ENCODE measurements at regions not wholly inside any gene's neighbourhood (a gene's known extent, or its start where the extent isn't known, plus 50 kb on each side); places are given as distances from the start of the nearest gene placed in this dataset.
"Not testable (repeated sequence)": the region's sequence is repeated elsewhere in the genome, so short reads cannot be mapped to it uniquely, and the experiment has no call there.

DNA sequence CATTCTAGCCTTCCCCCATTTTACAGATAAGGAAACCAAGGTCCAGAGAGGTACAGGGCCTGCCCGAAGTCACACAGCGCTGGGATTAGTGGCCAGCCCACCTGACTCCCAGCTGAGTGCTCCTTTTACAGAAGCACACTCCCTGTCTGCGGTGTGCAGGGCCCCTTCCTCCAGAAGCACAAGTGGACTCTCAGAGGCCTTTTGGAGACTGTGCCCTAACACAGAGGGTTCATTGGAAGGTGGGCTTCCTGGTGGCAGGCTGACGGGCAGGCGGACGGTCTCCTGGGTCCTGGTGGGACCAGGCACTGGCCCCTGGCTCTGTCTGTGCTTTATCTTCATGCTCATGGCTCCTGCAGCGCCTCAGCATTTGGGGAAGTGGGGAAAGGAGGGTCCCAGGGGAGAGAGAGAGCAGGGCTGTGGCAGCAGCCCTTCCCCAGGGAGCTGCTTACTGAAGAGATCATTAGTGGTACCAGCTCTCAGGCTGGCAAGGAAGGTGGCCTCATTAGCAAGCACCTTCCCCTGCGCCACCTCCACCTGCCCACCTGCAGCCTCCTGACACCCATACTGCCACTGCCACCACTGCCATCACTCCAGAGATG is 83.1 kb upstream of the GOLGA6L4 start:
- DNase-seq (ENCODE audit: low spot score) = not testable (repeated sequence)

DNA sequence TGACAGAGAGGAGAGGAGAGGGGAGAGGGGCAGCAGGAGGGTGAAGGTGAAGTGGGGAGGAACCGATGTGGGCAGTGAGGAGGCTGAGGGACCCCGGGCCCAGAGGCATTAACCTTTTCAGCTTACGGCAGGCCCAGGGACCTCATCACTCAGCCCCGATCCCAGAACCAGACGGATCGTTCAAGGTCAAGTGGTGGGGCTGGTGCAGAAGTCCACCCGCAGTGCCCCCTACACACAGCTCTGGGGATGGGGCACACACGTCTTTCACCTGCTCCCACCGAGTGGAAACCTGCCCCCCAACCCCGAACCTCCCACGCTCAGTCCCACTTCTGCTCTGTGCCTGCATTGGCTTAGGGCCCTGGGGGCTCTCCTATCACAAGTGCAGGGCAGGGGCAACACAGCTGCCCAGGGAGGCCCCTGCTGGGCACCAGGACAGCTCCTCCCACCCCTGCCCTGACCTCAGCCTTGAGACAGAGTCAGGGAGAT is 81.9 kb upstream of the GOLGA6L4 start:
- DNase-seq (ENCODE audit: low spot score) = not testable (repeated sequence)

DNA sequence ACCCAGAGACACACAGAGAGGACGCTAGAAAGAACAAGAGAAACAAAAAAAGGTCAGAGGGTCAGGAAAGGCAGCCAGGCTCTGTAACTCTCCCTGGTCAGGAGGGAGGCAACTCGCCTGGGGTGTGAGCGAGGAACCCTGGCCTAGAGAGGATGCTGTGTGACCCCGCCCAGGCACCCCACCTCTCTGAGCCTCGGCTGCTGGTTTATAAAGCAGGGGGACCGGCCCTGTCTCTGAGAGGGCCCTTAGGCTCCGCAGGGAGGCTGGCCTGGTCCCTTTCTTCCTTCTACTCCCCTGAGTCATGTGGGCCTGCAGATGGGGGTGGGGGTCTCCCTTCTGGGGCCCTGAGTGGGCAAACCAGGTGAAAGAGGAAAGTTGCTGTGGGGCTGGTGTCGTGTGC is 81.3 kb upstream of the GOLGA6L4 start:
- DNase-seq (ENCODE audit: low spot score) = not testable (repeated sequence)

DNA sequence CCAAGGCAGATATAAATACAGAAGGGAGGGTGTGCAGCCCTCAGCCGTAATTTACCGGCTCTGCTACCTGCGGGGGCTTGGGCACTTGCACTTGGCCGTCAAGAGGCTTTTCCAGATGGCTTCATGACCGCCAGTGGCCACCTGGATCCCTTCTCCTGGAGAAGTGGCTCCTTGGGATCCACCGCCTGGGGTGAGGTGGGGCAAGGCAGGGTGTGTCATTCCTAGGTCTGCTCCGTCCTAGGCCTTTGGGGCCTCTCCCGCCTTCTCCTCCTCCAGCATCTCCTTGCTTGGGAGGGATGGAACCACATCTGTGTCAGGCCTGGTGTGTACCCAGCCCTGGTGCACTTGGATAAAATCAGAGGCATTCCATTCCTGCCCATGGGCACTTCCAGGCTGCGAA is 80.8 kb upstream of the GOLGA6L4 start:
- DNase-seq (ENCODE audit: low spot score) = not testable (repeated sequence)

DNA sequence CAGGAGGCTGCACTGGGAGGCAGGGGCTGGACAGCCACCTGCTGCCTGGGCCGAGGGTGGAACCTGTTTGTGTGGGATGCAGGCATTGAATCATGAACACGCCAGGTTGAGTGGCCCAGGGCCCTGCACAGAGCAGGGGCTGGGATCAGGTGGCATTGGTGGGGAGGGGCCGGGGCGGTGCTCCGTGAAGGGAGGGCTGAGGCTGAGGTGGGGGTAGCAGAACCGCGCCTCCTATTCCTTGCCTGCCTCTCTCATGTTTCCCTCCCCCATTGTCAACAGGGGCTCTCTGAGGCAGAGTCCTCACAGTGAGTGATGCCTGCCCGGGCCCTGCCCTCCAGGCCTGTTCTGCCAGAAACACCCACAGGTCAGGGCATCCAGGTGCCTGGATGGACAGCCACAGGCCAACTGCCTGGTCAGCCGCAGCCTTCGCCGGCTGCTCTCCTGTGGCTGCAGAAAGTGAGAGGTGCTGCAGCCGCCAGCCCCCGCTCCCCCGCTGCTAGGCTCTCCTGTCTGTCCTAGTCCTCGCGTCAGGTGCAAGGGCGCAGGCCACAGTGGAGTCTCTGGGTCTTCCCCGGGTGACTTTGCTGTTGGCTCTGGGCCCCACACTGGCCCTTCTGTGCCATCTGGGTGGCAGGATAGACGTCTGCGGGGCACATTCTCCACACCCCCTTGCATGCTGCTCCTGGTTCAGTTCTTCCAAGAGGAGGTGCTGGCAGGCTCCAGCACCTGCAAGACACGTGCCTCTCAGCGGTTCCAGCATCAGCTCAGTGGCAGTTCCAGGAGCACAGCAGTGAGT is 79.6 kb upstream of the GOLGA6L4 start:
- DNase-seq (ENCODE audit: low spot score) = not testable (repeated sequence)

DNA sequence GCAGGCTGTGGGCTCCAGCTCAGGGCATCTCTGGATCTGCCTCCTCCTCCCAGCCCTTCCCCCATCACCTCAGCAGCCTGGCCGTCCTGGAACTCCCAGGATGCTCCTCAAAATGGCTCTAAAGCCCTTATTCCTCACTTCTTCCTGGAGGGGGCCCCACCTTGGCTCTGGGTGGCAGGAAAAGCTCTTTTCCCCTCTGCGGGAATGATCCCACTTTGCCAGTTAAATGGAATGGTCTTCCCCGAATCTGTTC is 79.1 kb upstream of the GOLGA6L4 start:
- DNase-seq (ENCODE audit: low spot score) = not testable (repeated sequence)

DNA sequence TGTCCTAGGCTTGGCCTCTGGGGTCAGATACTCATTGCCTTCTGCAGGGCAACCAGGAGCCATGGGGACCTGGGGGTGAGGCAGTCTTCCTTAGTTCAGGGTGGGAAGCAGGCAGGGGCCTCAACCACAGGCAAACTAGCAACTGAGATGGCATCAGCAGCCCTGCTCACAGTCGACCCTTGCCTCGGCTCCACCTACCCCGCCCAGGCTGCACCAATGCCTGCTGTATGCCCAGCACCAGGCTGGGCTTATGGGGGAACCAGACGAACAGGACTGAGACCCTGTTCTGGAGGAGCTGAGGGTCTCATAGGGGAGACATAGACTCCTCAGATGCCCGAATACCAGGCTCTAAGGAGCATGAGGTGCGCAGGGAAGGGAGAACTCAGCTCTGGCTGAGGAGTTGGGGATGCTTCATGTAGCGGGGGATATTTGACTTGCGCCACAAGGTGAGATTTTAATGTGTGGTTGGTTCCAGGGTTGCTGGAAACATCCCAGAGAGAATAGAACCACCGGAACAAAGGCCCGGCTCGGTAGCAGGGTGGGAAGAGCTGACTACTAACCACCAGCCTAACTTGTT is 78.4 kb upstream of the GOLGA6L4 start:
- DNase-seq (ENCODE audit: low spot score) = not testable (repeated sequence)

DNA sequence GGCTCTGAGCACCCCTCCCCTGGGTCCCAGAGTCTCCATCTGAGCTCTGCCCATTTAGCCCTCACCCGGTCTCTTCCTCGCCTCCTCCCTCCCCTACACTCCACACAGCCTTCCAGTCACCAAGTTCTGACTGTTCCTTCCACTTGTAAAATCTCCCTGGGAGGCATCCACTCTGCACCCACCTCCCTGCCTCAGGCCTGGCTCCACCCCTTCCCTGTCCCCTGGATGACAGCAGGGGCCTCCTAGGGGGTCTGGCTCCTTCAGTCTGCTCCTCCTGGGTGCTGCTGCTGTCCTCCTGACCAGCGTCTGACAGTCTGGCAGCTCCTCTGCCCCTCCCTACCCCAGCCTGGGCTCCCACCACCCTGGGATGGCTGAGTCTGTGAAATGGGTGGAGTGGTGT is 77.7 kb upstream of the GOLGA6L4 start:
- DNase-seq (ENCODE audit: low spot score) = not testable (repeated sequence)

DNA sequence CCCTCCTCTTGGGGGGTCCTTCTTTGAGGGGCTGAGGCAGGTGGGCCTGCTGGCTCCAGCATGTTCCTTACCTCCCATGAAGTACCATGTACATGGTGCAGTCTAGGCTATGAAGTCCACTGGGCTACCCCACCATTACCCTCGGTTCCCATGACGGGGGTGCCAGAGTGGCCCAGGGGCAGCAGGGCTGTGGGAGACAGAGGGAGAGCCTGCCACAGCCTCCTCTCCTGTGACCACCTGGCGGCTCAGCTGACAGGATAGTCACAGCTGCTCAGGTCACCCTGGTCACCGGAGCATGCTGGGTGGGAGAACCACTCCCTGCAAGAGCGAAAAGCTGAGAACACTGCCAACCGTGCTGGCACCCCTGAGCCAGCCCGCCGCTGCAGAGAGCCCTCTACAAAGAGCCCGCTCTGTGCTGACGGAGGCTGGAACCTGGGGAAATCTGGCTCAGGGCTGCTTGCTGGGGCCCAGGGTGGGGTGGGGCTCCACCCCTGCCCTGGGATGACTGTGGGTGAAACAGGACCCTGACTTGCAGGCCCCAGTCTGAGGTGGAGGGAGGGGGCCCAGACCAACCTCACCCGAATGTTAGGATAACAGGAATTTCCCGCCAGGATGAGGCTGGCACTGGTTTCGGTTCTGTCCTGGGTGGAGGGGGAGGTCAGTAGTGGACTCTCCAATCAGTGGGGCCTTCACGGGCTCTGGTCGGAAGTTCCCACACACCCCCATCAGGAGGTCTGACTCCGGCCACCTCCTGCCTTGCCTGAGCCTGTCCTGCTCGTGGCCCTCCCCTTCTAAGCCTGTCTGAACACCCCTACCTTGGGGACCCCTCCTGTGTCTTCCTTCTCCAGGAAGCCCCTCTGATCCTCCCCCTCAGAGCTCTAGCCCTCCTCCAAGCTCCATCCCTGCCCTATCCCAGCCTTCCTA is 76.0 kb upstream of the GOLGA6L4 start:
- DNase-seq (ENCODE audit: low spot score) = not testable (repeated sequence)

DNA sequence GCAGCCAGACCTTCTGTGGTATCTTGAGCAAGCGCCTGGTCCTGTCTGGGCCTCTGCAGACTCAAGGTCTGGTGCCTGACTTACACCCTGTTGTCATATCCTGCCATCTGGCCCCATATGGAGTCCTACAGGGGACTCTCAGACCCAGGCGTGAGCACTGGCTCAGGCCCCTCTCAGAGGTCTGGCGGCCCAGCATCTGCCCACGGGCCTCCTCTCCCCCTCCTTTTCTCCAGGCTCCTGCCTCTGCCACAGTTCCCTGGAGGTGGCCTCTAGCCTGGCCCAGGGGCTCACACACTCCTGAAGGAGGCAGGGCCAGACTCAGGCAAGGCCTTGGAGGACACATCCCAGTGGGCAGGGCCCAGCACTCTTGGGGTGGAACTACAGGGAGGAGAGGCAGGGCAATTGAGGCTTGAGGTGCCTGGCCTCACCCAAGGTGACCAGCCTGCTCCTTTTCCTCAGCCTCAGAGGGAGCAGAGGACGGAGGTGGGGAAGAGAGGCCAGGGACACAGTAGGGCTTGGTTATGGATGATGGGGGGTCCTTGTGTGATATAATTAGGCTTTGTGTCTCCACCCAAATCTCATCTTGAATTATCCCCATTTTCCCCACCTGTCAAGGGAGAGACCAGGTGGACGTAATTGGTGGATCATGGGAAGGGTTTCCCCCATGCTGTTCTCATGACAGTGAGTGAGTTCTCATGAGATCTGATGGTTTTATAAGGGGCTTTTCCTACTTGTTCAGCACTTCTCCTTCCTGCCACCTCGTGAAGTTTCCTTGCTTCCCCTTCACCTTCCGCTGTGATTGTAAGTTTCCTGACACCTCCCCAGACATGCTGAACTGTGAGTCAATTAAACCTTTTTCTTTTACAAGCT is 70.9 kb upstream of the GOLGA6L4 start:
- not testable (repeated sequence) for DNase-seq (ENCODE audit: low spot score)

DNA sequence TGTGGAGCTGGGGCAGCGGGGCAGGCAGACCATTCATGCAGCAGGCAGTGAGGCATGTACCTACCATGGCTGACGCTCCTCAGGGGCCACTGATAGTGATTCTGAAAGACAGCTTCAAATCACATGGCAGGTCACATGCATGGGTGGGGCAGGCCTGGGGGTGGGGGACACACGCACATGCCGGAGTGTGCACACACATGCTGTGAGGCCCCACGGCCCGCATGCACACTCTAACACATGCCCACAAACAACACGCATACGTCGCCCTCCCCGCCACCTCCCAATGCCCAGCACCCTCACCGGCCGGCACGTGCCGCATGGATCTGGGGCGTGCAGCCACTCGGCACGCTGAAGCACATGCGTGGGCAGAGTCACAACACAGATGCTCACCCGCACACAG is 65.5 kb upstream of the GOLGA6L4 start:
- not testable (repeated sequence) for DNase-seq (ENCODE audit: low spot score)

DNA sequence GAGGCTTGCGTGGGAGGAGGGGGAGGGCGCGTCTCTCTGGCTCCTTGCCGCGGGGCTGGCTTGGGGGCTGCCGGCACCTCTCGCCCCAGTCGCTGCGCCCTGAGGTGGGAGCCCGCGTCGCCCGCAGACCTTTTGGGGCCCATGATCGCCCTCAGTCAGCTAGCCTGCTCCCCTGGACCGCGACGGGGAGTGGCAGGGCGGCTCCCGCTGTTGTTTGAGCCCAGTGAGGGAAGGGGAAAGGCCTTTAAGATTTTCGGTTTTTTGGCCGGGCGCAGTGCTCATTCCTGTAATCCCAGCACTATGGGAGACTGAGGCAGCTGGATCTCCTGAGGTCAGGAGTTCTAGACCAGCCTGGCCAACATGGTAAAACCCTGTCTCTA is 62.4 kb upstream of the GOLGA6L4 start:
- not testable (repeated sequence) for DNase-seq (ENCODE audit: low spot score)
